ENCODE measurements at regions not wholly inside any gene's neighbourhood (a gene's known extent, or its start where the extent isn't known, plus 50 kb on each side); places are given as distances from the start of the nearest gene placed in this dataset.

- TF ChIP-seq EZH2 (IDR thresholded peaks at IDR 0.05; ENCODE audit: insufficient read depth, poor library complexity, severe bottlenecking) (no peak), EZH2phosphoT487 (IDR thresholded peaks at IDR 0.05; ENCODE audit: insufficient read depth, low read depth) (no peak)
Observed at GRCh38 chr12:85468356-85469157, 188.5 kb downstream of the ALX1 start.

Measured in GM23248 (cell line).